Fibroblast of mammary gland (primary cell): ENCODE measurements at regions not wholly inside any gene's neighbourhood (a gene's known extent, or its start where the extent isn't known, plus 50 kb on each side); places are given as distances from the start of the nearest gene placed in this dataset.
A peak's percentile ranks its signal among the peaks of the same experiment; 100 is the strongest.

Source experiments
- DNase-seq: peaks from one replicate; pipeline ENCODE4 v3.0.0-alpha.2; 2010; ENCODE audit warnings: low read depth
- H3K4me3 ChIP-seq: 2 replicates; pipeline ENCODE4 v1.5.1; 2011; ENCODE audit warnings: low read depth, mild to moderate bottlenecking, low read length, moderate library complexity; ENCODE audit not compliant: control insufficient read depth
- CTCF ChIP-seq: conservative IDR thresholded peaks from 2 replicates; pipeline ENCODE4 v1.5.1; 2011; ENCODE audit warnings: low read depth, low read length, inconsistent platforms; ENCODE audit not compliant: control insufficient read depth, insufficient read depth

- no peak for DNase-seq
- no peak for TF ChIP-seq CTCF
- H3K4me3 ChIP-seq = no peak overlapping the region
Observed at GRCh38 chr12:4169959-4170358, 103.6 kb upstream of the CCND2 start.

GRCh38 chr12:4169531-4169930 lies 104.0 kb upstream of the CCND2 start:
- no peak overlapping the region for H3K4me3 ChIP-seq
- DNase-seq = no peak
- TF ChIP-seq CTCF = no peak

GRCh38 chr12:4168036-4168435 lies 105.5 kb upstream of the CCND2 start:
- no peak for DNase-seq
- no peak for TF ChIP-seq CTCF
- H3K4me3 ChIP-seq = no peak overlapping the region

GRCh38 chr12:4164559-4165558 lies 108.7 kb upstream of the CCND2 start:
- peak overlapping the region; percentile 27 for H3K4me3 ChIP-seq
- peak; percentile 64 for DNase-seq
- TF ChIP-seq CTCF = no peak

GRCh38 chr12:4164188-4164558 lies 109.4 kb upstream of the CCND2 start:
- peak; percentile 6 for DNase-seq
- TF ChIP-seq CTCF = no peak
- H3K4me3 ChIP-seq = peak overlapping the region; percentile 27

- DNase-seq = no peak
- TF ChIP-seq CTCF = no peak
- H3K4me3 ChIP-seq = no peak overlapping the region
Observed at GRCh38 chr12:4161718-4162117, 111.8 kb upstream of the CCND2 start.
